Endothelial cell of umbilical vein (primary cell): ENCODE measurements at regions not wholly inside any gene's neighbourhood (a gene's known extent, or its start where the extent isn't known, plus 50 kb on each side); places are given as distances from the start of the nearest gene placed in this dataset.

ENCODE experiments used
- BruUV-seq: library from RNA; stranded (reverse); fragments of 400-500 nt; replicated peaks from 2 replicates; lab custom pipeline; 2021; lab: Mats Ljungman, UMichigan
- CTCF ChIA-PET: fragments of 300-600, 350-600 bp; sonication (Branson Sonifier 250); formaldehyde crosslinking; loops from one replicate; lab custom pipeline; 2021; ENCODE audit warnings: antibody characterized with exemption, inconsistent platforms; lab: Charles Lee
- POLR2A ChIA-PET: fragments of 300-600, 350-600 bp; sonication (Branson Sonifier 250); formaldehyde crosslinking; loops from one replicate; lab custom pipeline; 2021; ENCODE audit warnings: antibody characterized with exemption, inconsistent platforms; lab: Charles Lee
- DNase-seq: peaks from one replicate; pipeline ENCODE4 v3.0.0-alpha.2; 2011; ENCODE audit warnings: low read depth, low spot score
- FAIRE-seq: peaks from 2 replicates; lab custom pipeline; 2011; peaks lifted over from hg19 to GRCh38; lab: Jason Lieb, UNC
- H2AFZ ChIP-seq: 2 replicates; pipeline ENCODE4 v1.6.0; 2012; ENCODE audit warnings: low read depth, low read length, control low read depth, inconsistent platforms
- H3K27ac ChIP-seq: 2 replicates; pipeline ENCODE4 v1.5.1; 2011; ENCODE audit warnings: low read depth, mild to moderate bottlenecking, control low read depth, low read length, moderate library complexity; ENCODE audit not compliant: insufficient read depth
- H3K27me3 ChIP-seq, 2 experiments: 2 replicates each; pipeline versions ENCODE4 v1.6.0 to v1.6.1; 2011; ENCODE audit warnings: low read length in 2 of 2, mixed read lengths in 1 of 2; ENCODE audit not compliant: control insufficient read depth in 2 of 2, insufficient read depth in 2 of 2
- H3K36me3 ChIP-seq, 2 experiments: 2 replicates in 1 of 2; 3 replicates in 1 of 2; pipeline ENCODE4 v1.5.1; 2011; ENCODE audit warnings: low read length in 2 of 2, mild to moderate bottlenecking in 1 of 2, moderate library complexity in 1 of 2; ENCODE audit not compliant: control insufficient read depth in 2 of 2, insufficient read depth in 2 of 2; ENCODE audit errors: extremely low read depth in 1 of 2
- H3K4me1 ChIP-seq: 3 replicates; pipeline ENCODE4 v1.5.1; 2011; ENCODE audit warnings: mild to moderate bottlenecking, low read length; ENCODE audit not compliant: control insufficient read depth, insufficient read depth; ENCODE audit errors: extremely low read depth
- H3K4me2 ChIP-seq: 2 replicates; pipeline ENCODE4 v1.6.1; 2011; ENCODE audit warnings: low read length, control low read depth, mixed read lengths; ENCODE audit not compliant: insufficient read depth
- H3K4me3 ChIP-seq, 3 experiments: fragments of 200-600 bp in 1 of 3; sonication (generic), shearing (Covaris generic) in 1 of 3; replicated peaks in 1 of 3; 2 replicates each; pipeline ENCODE4 v1.5.1; 2011 to 2016; ENCODE audit warnings: control low read depth in 3 of 3, low read length in 3 of 3, mild to moderate bottlenecking in 2 of 3, inconsistent platforms in 1 of 3, low read depth in 1 of 3, moderate library complexity in 1 of 3; ENCODE audit not compliant: insufficient read depth in 1 of 3
- H3K79me2 ChIP-seq: 2 replicates; pipeline ENCODE4 v1.6.0; 2012; ENCODE audit warnings: low read length, inconsistent platforms; ENCODE audit not compliant: control insufficient read depth, insufficient read depth
- H3K9ac ChIP-seq: replicated peaks from 2 replicates; pipeline ENCODE3; 2011; ENCODE audit warnings: low read length, control low read depth; ENCODE audit not compliant: insufficient read depth; ENCODE audit errors: extremely low read depth
- H3K9me1 ChIP-seq: replicated peaks from 3 replicates; pipeline ENCODE4 v1.6.0; 2011; ENCODE audit warnings: mild to moderate bottlenecking, low read length; ENCODE audit not compliant: control insufficient read depth, insufficient read depth; ENCODE audit errors: extremely low read depth
- H3K9me3 ChIP-seq: replicated peaks from 2 replicates; pipeline ENCODE4 v1.5.1; 2012; ENCODE audit warnings: low read length, inconsistent platforms; ENCODE audit not compliant: control insufficient read depth, insufficient read depth
- H4K20me1 ChIP-seq: replicated peaks from 2 replicates; pipeline ENCODE3; 2011; ENCODE audit warnings: mild to moderate bottlenecking, low read length; ENCODE audit not compliant: control insufficient read depth, insufficient read depth; ENCODE audit errors: extremely low read depth
- CTCF ChIP-seq, 2 donors: IDR thresholded peaks; 1 replicate in 1 of 2; 2 replicates in 1 of 2; pipeline ENCODE4 v1.5.1; 2011; ENCODE audit warnings: low read length in 2 of 2, mild to moderate bottlenecking in 2 of 2, moderate library complexity in 2 of 2, control low read depth in 1 of 2, inconsistent platforms in 1 of 2, low read depth in 1 of 2; ENCODE audit not compliant: insufficient read depth in 1 of 2; ENCODE audit errors: extremely low read depth in 1 of 2
- EZH2 ChIP-seq: IDR thresholded peaks from 2 replicates; pipeline ENCODE4 v1.6.1; 2012; ENCODE audit warnings: borderline replicate concordance, low read depth, mild to moderate bottlenecking, moderate library complexity, low read length, inconsistent platforms; ENCODE audit not compliant: severe bottlenecking
- FOS ChIP-seq: IDR thresholded peaks from 2 replicates; pipeline ENCODE4 v1.6.1; 2011; ENCODE audit warnings: mild to moderate bottlenecking, low read length, moderate library complexity, borderline replicate concordance; ENCODE audit not compliant: insufficient read depth
- GATA2 ChIP-seq: IDR thresholded peaks from 2 replicates; pipeline ENCODE4 v1.7.0; 2011; ENCODE audit warnings: low read depth, mild to moderate bottlenecking, moderate library complexity, mixed read lengths, low read length; ENCODE audit not compliant: insufficient read length, insufficient read depth
- JUN ChIP-seq: IDR thresholded peaks from 2 replicates; pipeline ENCODE4 v1.6.1; 2011; ENCODE audit warnings: borderline replicate concordance, low read depth; ENCODE audit not compliant: insufficient read length, insufficient read depth
- MAX ChIP-seq: IDR thresholded peaks from 2 replicates; pipeline ENCODE4 v1.6.1; 2011; ENCODE audit not compliant: insufficient read depth, insufficient read length
- MYC ChIP-seq: IDR thresholded peaks from one replicate; pipeline ENCODE4 v1.6.1; 2011; ENCODE audit warnings: mild to moderate bottlenecking, low read depth, low read length
- POLR2A ChIP-seq: IDR thresholded peaks from 2 replicates; pipeline ENCODE4 v1.6.1; 2012; ENCODE audit warnings: low read depth, mild to moderate bottlenecking, control low read depth, low read length
- POLR2AphosphoS5 ChIP-seq: IDR thresholded peaks from 2 replicates; pipeline ENCODE4 v1.6.1; 2012; ENCODE audit warnings: low read depth, mild to moderate bottlenecking, control low read depth, low read length, moderate library complexity; ENCODE audit not compliant: insufficient read depth
- dilution Hi-C: fragments of 300-500 bp; cut with MboI; formaldehyde crosslinking; loops from one replicate; pipeline ENCODE4 v1.15.0; 2019; ENCODE audit warnings: low sequenced_read_pairs; ENCODE audit not compliant: extremely low pct_ligation_motif_present
- intact Hi-C: fragments of 100-400 bp; cut with micrococcal nuclease; formaldehyde crosslinking; loops from one replicate; pipeline ENCODE4 v1.10.0; 2022

- Histone ChIP-seq H3K4me2 (no peak overlapping the region), H3K4me1 (no peaks in the 10 kb centered on the region), H3K27me3 (peaks cover 0 to 2% of the 10 kb centered on the region in 2 experiments), H3K4me3 (no peak overlapping the region), H3K36me3 (no peaks in the 10 kb centered on the region), H3K79me2 (no peaks in the 10 kb centered on the region), H2AFZ (no peak overlapping the region), H3K27ac (no peak overlapping the region), H3K9me3 (no peaks in the 10 kb centered on the region), H3K9me1 (no peaks in the 10 kb centered on the region), H3K9ac (no peak overlapping the region), H4K20me1 (no peaks in the 10 kb centered on the region)
- no peak for FAIRE-seq
- TF ChIP-seq MYC, result no peak
- no peak for TF ChIP-seq MAX
- TF ChIP-seq POLR2A, result no peak
- no peak for TF ChIP-seq FOS
- TF ChIP-seq GATA2, result no peak
- no peak for TF ChIP-seq CTCF (IDR thresholded peaks at IDR 0.05; ENCODE audit: extremely low read depth in 1 of 2, insufficient read depth in 1 of 2, low read depth in 1 of 2, low read length in 2 of 2)
- TF ChIP-seq EZH2, result no peak
- no peak for TF ChIP-seq JUN
- TF ChIP-seq POLR2AphosphoS5, result no peak
- dilution Hi-C loops, result no loop called here
- peak; percentile 8 for DNase-seq
- BruUV-seq, result no TSS peak
- POLR2A ChIA-PET, result no interaction called here
- intact Hi-C loops, result no loop called here
- CTCF ChIA-PET, result interaction anchor here (1.4 kb wide), 1 partner anchor 10 kb away, joined by 3 read pairs; no protein-coding TSS in a partner anchor
These were observed 530.1 kb upstream of the NOX3 start for GRCh38 chr6:155985660-155986138.
